ENCODE measurements at regions not wholly inside any gene's neighbourhood (a gene's known extent, or its start where the extent isn't known, plus 50 kb on each side); places are given as distances from the start of the nearest gene placed in this dataset.

DNA sequence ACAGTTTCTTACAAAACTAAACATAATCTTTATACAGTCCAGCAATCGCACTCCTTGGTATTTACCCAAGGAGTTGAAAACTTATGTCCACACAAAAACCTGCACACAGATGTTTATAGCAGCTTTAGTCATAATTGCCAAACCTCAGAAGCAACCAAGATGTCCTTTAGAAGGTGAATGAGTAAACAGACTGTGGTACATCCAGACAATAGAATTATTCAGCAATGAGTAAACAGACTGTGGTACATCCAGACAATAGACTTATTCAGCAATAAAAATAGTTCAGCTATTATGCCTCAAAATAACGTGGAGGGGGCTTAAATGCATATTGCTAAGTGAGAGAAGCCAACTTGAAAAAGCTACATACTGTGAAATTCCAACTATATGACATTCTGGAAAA, 87.0 kb upstream of the GALNT2 start:
- TF ChIP-seq CTCF (IDR thresholded peaks at IDR 0.05) (no peak), POLR2A (IDR thresholded peaks at IDR 0.05; ENCODE audit: low read depth) (no peak), EP300 (IDR thresholded peaks at IDR 0.05) (no peak), POLR2AphosphoS5 (IDR thresholded peaks at IDR 0.05) (no peak)

All from esophagus muscularis mucosa (tissue), 4 donors.